ENCODE measurements at regions not wholly inside any gene's neighbourhood (a gene's known extent, or its start where the extent isn't known, plus 50 kb on each side); places are given as distances from the start of the nearest gene placed in this dataset.

GRCh38 chr6:16973545-16974386 lies 128.1 kb upstream of the STMND1 start:
- TF ChIP-seq EZH2 (IDR thresholded peaks at IDR 0.05; ENCODE audit: borderline replicate concordance, low read depth, low read length, poor library complexity, severe bottlenecking) = no peak
- no peak for TF ChIP-seq CTCF (conservative IDR thresholded peaks at IDR 0.05; ENCODE audit: low read depth, low read length)
